ENCODE measurements at regions not wholly inside any gene's neighbourhood (a gene's known extent, or its start where the extent isn't known, plus 50 kb on each side); places are given as distances from the start of the nearest gene placed in this dataset.

- Histone ChIP-seq H3K27ac (ENCODE audit: low read depth in 1 of 3, low read length in 2 of 3) (no peak overlapping the region), H3K9me3 (ENCODE audit: control insufficient read depth in 2 of 2, insufficient read depth in 1 of 2, low read depth in 1 of 2, low read length in 1 of 2) (no peaks in the 10 kb centered on the region), H3K4me1 (ENCODE audit: control insufficient read depth in 3 of 3, insufficient read depth in 2 of 3, low read depth in 1 of 3, low read length in 2 of 3) (no peaks in the 10 kb centered on the region), H3K27me3 (ENCODE audit: control insufficient read depth in 3 of 3, insufficient read depth in 3 of 3, low read length in 3 of 3) (no peaks in the 10 kb centered on the region), H3K4me3 (ENCODE audit: low read depth in 1 of 3, low read length in 3 of 3) (no peak overlapping the region), H3K36me3 (ENCODE audit: control insufficient read depth in 3 of 3, insufficient read depth in 2 of 3, low read depth in 1 of 3, low read length in 3 of 3) (no peaks in the 10 kb centered on the region)
- FAIRE-seq: no peak
- 36 to 42% (median 41%) methylated on average over 3 of the region's 3 CpGs for WGBS, 3 donors
- no peak for DNase-seq
These were observed 52.3 kb upstream of the KLHL25 start for GRCh38 chr15:85847031-85847430.

GRCh38 chr15:85849946-85850345 is 55.2 kb upstream of the KLHL25 start:
- no peaks in the 10 kb centered on the region for H3K27me3 ChIP-seq (ENCODE audit: control insufficient read depth in 3 of 3, insufficient read depth in 3 of 3, low read length in 3 of 3)
- no peak overlapping the region for H3K4me3 ChIP-seq (ENCODE audit: low read depth in 1 of 3, low read length in 3 of 3)
- 90 to 93% (median 91%) methylated on average over 11 of the region's 11 CpGs for WGBS, 3 donors
- H3K4me1 ChIP-seq (ENCODE audit: control insufficient read depth in 3 of 3, insufficient read depth in 2 of 3, low read depth in 1 of 3, low read length in 2 of 3): no peaks in the 10 kb centered on the region
- FAIRE-seq (no peak), DNase-seq (no peak)
- no peaks in the 10 kb centered on the region for H3K9me3 ChIP-seq (ENCODE audit: control insufficient read depth in 2 of 2, insufficient read depth in 1 of 2, low read depth in 1 of 2, low read length in 1 of 2)
- no peak overlapping the region for H3K27ac ChIP-seq (ENCODE audit: low read depth in 1 of 3, low read length in 2 of 3)
- H3K36me3 ChIP-seq (ENCODE audit: control insufficient read depth in 3 of 3, insufficient read depth in 2 of 3, low read depth in 1 of 3, low read length in 3 of 3): no peaks in the 10 kb centered on the region

- 66 to 74% (median 67%) methylated on average over 3 of the region's 3 CpGs for WGBS, 3 donors
- H3K4me1 ChIP-seq (ENCODE audit: control insufficient read depth in 3 of 3, insufficient read depth in 2 of 3, low read depth in 1 of 3, low read length in 2 of 3): no peaks in the 10 kb centered on the region
- peaks cover 0 to 8% (median 0%) of the 10 kb centered on the region in 3 donors for H3K27me3 ChIP-seq (ENCODE audit: control insufficient read depth in 3 of 3, insufficient read depth in 3 of 3, low read length in 3 of 3)
- DNase-seq: no peak
- no peaks in the 10 kb centered on the region for H3K36me3 ChIP-seq (ENCODE audit: control insufficient read depth in 3 of 3, insufficient read depth in 2 of 3, low read depth in 1 of 3, low read length in 3 of 3)
- no peak for FAIRE-seq
- no peak overlapping the region for H3K4me3 ChIP-seq (ENCODE audit: low read depth in 1 of 3, low read length in 3 of 3)
- H3K27ac ChIP-seq (ENCODE audit: low read depth in 1 of 3, low read length in 2 of 3): no peak overlapping the region
- no peaks in the 10 kb centered on the region for H3K9me3 ChIP-seq (ENCODE audit: control insufficient read depth in 2 of 2, insufficient read depth in 1 of 2, low read depth in 1 of 2, low read length in 1 of 2)
These were observed 58.2 kb upstream of the KLHL25 start for GRCh38 chr15:85852969-85853368.

GRCh38 chr15:85854345-85855097 is 59.8 kb upstream of the KLHL25 start:
- no peak for FAIRE-seq
- Histone ChIP-seq H3K4me1 (ENCODE audit: control insufficient read depth in 3 of 3, insufficient read depth in 2 of 3, low read depth in 1 of 3, low read length in 2 of 3) (no peaks in the 10 kb centered on the region), H3K27me3 (ENCODE audit: control insufficient read depth in 3 of 3, insufficient read depth in 3 of 3, low read length in 3 of 3) (peaks cover 0 to 11% (median 1%) of the 10 kb centered on the region in 3 donors), H3K9me3 (ENCODE audit: control insufficient read depth in 2 of 2, insufficient read depth in 1 of 2, low read depth in 1 of 2, low read length in 1 of 2) (no peaks in the 10 kb centered on the region), H3K36me3 (ENCODE audit: control insufficient read depth in 3 of 3, insufficient read depth in 2 of 3, low read depth in 1 of 3, low read length in 3 of 3) (no peaks in the 10 kb centered on the region), H3K27ac (ENCODE audit: low read depth in 1 of 3, low read length in 2 of 3) (no peak overlapping the region), H3K4me3 (ENCODE audit: low read depth in 1 of 3, low read length in 3 of 3) (no peak overlapping the region)
- WGBS, 3 donors: 34 to 44% (median 35%) methylated on average over 11 of the region's 11 CpGs
- peak; percentile 63 to 65 for DNase-seq

- H3K27ac ChIP-seq (ENCODE audit: low read depth in 1 of 3, low read length in 2 of 3): no peak overlapping the region
- H3K36me3 ChIP-seq (ENCODE audit: control insufficient read depth in 3 of 3, insufficient read depth in 2 of 3, low read depth in 1 of 3, low read length in 3 of 3): no peaks in the 10 kb centered on the region
- H3K4me1 ChIP-seq (ENCODE audit: control insufficient read depth in 3 of 3, insufficient read depth in 2 of 3, low read depth in 1 of 3, low read length in 2 of 3): no peaks in the 10 kb centered on the region
- DNase-seq (peak; percentile 77 to 81), FAIRE-seq (no peak)
- no peaks in the 10 kb centered on the region for H3K9me3 ChIP-seq (ENCODE audit: control insufficient read depth in 2 of 2, insufficient read depth in 1 of 2, low read depth in 1 of 2, low read length in 1 of 2)
- H3K27me3 ChIP-seq (ENCODE audit: control insufficient read depth in 3 of 3, insufficient read depth in 3 of 3, low read length in 3 of 3): peaks cover 0 to 11% (median 1%) of the 10 kb centered on the region in 3 donors
- WGBS, 3 donors: 3 to 8% (median 6%) methylated on average over 19 of the region's 19 CpGs
- no peak overlapping the region for H3K4me3 ChIP-seq (ENCODE audit: low read depth in 1 of 3, low read length in 3 of 3)
These were observed 64.1 kb upstream of the KLHL25 start for GRCh38 chr15:85858586-85859375.

GRCh38 chr15:85859671-85860070 is 64.9 kb upstream of the KLHL25 start:
- no peaks in the 10 kb centered on the region for H3K9me3 ChIP-seq (ENCODE audit: control insufficient read depth in 2 of 2, insufficient read depth in 1 of 2, low read depth in 1 of 2, low read length in 1 of 2)
- no peaks in the 10 kb centered on the region for H3K4me1 ChIP-seq (ENCODE audit: control insufficient read depth in 3 of 3, insufficient read depth in 2 of 3, low read depth in 1 of 3, low read length in 2 of 3)
- FAIRE-seq: no peak
- DNase-seq: no peak
- H3K27me3 ChIP-seq (ENCODE audit: control insufficient read depth in 3 of 3, insufficient read depth in 3 of 3, low read length in 3 of 3): peaks cover 0 to 11% (median 1%) of the 10 kb centered on the region in 3 donors
- H3K27ac ChIP-seq (ENCODE audit: low read depth in 1 of 3, low read length in 2 of 3): no peak overlapping the region
- H3K36me3 ChIP-seq (ENCODE audit: control insufficient read depth in 3 of 3, insufficient read depth in 2 of 3, low read depth in 1 of 3, low read length in 3 of 3): no peaks in the 10 kb centered on the region
- no peak overlapping the region for H3K4me3 ChIP-seq (ENCODE audit: low read depth in 1 of 3, low read length in 3 of 3)
- 64 to 78% (median 70%) methylated on average over 3 of the region's 3 CpGs for WGBS, 3 donors

- FAIRE-seq: no peak
These were observed 65.9 kb upstream of the KLHL25 start for GRCh38 chr15:85860394-85861161.

GRCh38 chr15:85865070-85865684 is 70.5 kb upstream of the KLHL25 start:
- FAIRE-seq (no peak), DNase-seq (peak in 1 of 2 donors; percentile 28)
- Histone ChIP-seq H3K27me3 (ENCODE audit: control insufficient read depth in 3 of 3, insufficient read depth in 3 of 3, low read length in 3 of 3) (no peaks in the 10 kb centered on the region), H3K4me3 (ENCODE audit: low read depth in 1 of 3, low read length in 3 of 3) (no peak overlapping the region), H3K27ac (ENCODE audit: low read depth in 1 of 3, low read length in 2 of 3) (no peak overlapping the region), H3K36me3 (ENCODE audit: control insufficient read depth in 3 of 3, insufficient read depth in 2 of 3, low read depth in 1 of 3, low read length in 3 of 3) (no peaks in the 10 kb centered on the region), H3K4me1 (ENCODE audit: control insufficient read depth in 3 of 3, insufficient read depth in 2 of 3, low read depth in 1 of 3, low read length in 2 of 3) (no peaks in the 10 kb centered on the region), H3K9me3 (ENCODE audit: control insufficient read depth in 2 of 2, insufficient read depth in 1 of 2, low read depth in 1 of 2, low read length in 1 of 2) (no peaks in the 10 kb centered on the region)
- WGBS, 3 donors: 15 to 16% (median 16%) methylated on average over 6 of the region's 6 CpGs

More at GRCh38 chr15:85860394-85861161, 65.9 kb upstream of the KLHL25 start:
- Histone ChIP-seq H3K4me3 (ENCODE audit: low read depth in 1 of 3, low read length in 3 of 3) (no peak overlapping the region), H3K9me3 (ENCODE audit: control insufficient read depth in 2 of 2, insufficient read depth in 1 of 2, low read depth in 1 of 2, low read length in 1 of 2) (no peaks in the 10 kb centered on the region), H3K4me1 (ENCODE audit: control insufficient read depth in 3 of 3, insufficient read depth in 2 of 3, low read depth in 1 of 3, low read length in 2 of 3) (no peaks in the 10 kb centered on the region), H3K36me3 (ENCODE audit: control insufficient read depth in 3 of 3, insufficient read depth in 2 of 3, low read depth in 1 of 3, low read length in 3 of 3) (no peaks in the 10 kb centered on the region), H3K27ac (ENCODE audit: low read depth in 1 of 3, low read length in 2 of 3) (no peak overlapping the region), H3K27me3 (ENCODE audit: control insufficient read depth in 3 of 3, insufficient read depth in 3 of 3, low read length in 3 of 3) (peaks cover 0 to 11% (median 1%) of the 10 kb centered on the region in 3 donors)
- DNase-seq: no peak
- 80 to 88% (median 82%) methylated on average over 17 of the region's 17 CpGs for WGBS, 3 donors

Data from small intestine (tissue), 7 donors.